ENCODE measurements at regions not wholly inside any gene's neighbourhood (a gene's known extent, or its start where the extent isn't known, plus 50 kb on each side); places are given as distances from the start of the nearest gene placed in this dataset.
"Not testable (repeated sequence)": the region's sequence is repeated elsewhere in the genome, so short reads cannot be mapped to it uniquely, and the experiment has no call there.

- 82% methylated on average over 2 of the region's 2 CpGs for WGBS
- Histone ChIP-seq H3K4me3 (no peak overlapping the region), H3K27ac (no peak overlapping the region), H3K36me3 (no peaks in the 10 kb centered on the region), H3K27me3 (no peaks in the 10 kb centered on the region), H3K4me1 (no peaks in the 10 kb centered on the region), H3K9me3 (no peaks in the 10 kb centered on the region)
- DNase-seq (ENCODE audit: low spot score in 2 of 2): no peak
- no peak for TF ChIP-seq EP300 (IDR thresholded peaks at IDR 0.05)
Measured at GRCh38 chr14:82811246-82811645, 1277.6 kb upstream of the SEL1L start.

DNA sequence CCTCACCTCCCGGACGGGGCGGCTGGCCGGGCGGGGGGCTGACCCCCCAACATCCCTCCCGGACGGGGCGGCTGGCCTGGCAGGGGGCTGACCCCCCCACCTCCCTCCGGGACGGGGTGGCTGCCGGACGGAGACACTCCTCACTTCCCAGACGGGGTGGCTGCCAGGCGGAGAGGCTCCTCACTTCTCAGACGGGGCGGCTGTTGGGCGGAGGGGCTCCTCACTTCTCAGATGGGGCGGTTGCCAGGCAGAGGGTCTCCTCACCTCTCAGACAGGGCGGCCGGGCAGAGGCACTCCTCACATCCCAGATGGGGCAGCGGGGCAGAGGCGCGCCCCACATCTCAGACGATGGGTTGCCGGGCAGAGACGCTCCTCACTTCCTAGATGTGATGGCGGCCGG, 1280.7 kb upstream of the SEL1L start:
- not testable (repeated sequence) for H3K4me3 ChIP-seq; DNase-seq (ENCODE audit: low spot score in 2 of 2); H3K27me3 ChIP-seq; H3K27ac ChIP-seq; H3K36me3 ChIP-seq; H3K9me3 ChIP-seq; H3K4me1 ChIP-seq
- WGBS: 89% methylated on average over 10 of the region's 28 CpGs

GRCh38 chr14:82830596-82830995, 1296.9 kb upstream of the SEL1L start:
- Histone ChIP-seq H3K36me3 (no peaks in the 10 kb centered on the region), H3K4me1 (no peaks in the 10 kb centered on the region)
- WGBS: 95% methylated on average over 4 of the region's 4 CpGs

DNA sequence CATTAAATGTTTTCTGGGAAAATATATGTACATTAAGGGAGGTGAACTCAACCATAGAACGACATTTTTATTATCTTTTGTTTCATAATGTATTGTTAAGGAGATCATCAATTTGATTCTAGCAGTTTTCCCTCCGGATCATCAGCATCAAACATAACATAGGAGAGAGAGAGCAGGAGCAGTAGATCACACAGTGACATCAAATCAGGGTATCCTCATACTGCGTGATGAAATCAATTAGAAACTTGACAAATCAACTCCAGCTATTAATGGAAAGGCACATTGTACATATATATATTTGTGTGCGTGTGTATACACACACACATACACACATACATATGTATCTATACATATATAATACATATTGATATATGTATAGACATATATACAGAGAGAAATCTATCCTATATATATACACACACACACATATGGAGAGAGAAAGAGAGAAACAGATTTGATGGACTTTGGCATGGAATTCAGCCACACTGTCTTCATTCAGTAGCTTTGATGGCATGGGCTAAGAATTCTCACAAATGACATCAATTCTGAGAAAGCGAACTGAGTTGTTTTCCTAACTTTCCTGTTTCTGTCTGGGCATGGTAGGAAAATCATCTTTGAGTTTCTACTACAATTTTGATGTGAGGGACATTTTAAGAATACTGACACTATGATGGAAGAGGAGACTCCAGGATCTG, 1302.8 kb upstream of the SEL1L start:
- WGBS: 92% methylated on average over 5 of the region's 5 CpGs
- TF ChIP-seq EP300 (IDR thresholded peaks at IDR 0.05) (no peak), POLR2A (IDR thresholded peaks at IDR 0.05) (no peak)

More at GRCh38 chr14:82830596-82830995, 1296.9 kb upstream of the SEL1L start:
- Histone ChIP-seq H3K27ac (no peak overlapping the region), H3K27me3 (no peaks in the 10 kb centered on the region), H3K9me3 (no peaks in the 10 kb centered on the region), H3K4me3 (no peak overlapping the region)
- DNase-seq (ENCODE audit: low spot score in 2 of 2): no peak
- TF ChIP-seq POLR2AphosphoS5 (IDR thresholded peaks at IDR 0.05) (no peak), POLR2A (IDR thresholded peaks at IDR 0.05) (no peak), EP300 (IDR thresholded peaks at IDR 0.05) (no peak)
- TF ChIP-seq, protein P1, sequence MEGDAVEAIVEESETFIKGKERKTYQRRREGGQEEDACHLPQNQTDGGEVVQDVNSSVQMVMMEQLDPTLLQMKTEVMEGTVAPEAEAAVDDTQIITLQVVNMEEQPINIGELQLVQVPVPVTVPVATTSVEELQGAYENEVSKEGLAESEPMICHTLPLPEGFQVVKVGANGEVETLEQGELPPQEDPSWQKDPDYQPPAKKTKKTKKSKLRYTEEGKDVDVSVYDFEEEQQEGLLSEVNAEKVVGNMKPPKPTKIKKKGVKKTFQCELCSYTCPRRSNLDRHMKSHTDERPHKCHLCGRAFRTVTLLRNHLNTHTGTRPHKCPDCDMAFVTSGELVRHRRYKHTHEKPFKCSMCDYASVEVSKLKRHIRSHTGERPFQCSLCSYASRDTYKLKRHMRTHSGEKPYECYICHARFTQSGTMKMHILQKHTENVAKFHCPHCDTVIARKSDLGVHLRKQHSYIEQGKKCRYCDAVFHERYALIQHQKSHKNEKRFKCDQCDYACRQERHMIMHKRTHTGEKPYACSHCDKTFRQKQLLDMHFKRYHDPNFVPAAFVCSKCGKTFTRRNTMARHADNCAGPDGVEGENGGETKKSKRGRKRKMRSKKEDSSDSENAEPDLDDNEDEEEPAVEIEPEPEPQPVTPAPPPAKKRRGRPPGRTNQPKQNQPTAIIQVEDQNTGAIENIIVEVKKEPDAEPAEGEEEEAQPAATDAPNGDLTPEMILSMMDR (IDR thresholded peaks at IDR 0.05): no peak

GRCh38 chr14:82837611-82838140, 1304.0 kb upstream of the SEL1L start:
- no peak overlapping the region for H3K27ac ChIP-seq
- H3K4me1 ChIP-seq: no peaks in the 10 kb centered on the region
- no peak for DNase-seq (ENCODE audit: low spot score in 2 of 2)
- no peaks in the 10 kb centered on the region for H3K36me3 ChIP-seq
- no peaks in the 10 kb centered on the region for H3K9me3 ChIP-seq
- no peak for TF ChIP-seq POLR2AphosphoS5 (IDR thresholded peaks at IDR 0.05)
- TF ChIP-seq, protein P1 (IDR thresholded peaks at IDR 0.05): no peak
- no peak for TF ChIP-seq POLR2A (IDR thresholded peaks at IDR 0.05)
- no peak for TF ChIP-seq EP300 (IDR thresholded peaks at IDR 0.05)
- WGBS: 49% methylated on average over 3 of the region's 3 CpGs
- no peaks in the 10 kb centered on the region for H3K27me3 ChIP-seq
- H3K4me3 ChIP-seq: no peak overlapping the region

More for the DNA sequence above, 1302.8 kb upstream of the SEL1L start:
- Histone ChIP-seq H3K27ac (no peak overlapping the region), H3K4me1 (no peaks in the 10 kb centered on the region), H3K4me3 (no peak overlapping the region), H3K27me3 (no peaks in the 10 kb centered on the region), H3K36me3 (no peaks in the 10 kb centered on the region), H3K9me3 (no peaks in the 10 kb centered on the region)
- DNase-seq (ENCODE audit: low spot score in 2 of 2): no peak

DNA sequence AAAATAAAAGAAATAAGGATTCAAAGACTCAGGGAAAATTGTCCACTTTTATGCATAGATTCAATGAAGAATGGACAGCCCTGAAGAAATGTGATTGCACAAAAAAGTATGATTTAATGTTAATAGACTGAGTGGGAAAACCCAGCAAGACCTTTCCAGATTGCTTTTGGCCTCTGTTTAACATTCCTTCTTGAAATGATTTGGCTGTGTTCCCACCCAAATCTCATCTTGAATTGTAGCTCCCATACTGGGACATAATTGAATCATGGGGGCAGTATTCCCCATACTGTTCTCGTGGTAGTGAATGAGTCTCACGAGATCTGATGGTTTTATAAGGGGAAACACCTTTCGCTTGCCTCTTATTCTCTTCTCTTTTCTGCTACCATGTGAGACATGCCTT, 1316.9 kb upstream of the SEL1L start:
- no peaks in the 10 kb centered on the region for H3K27me3 ChIP-seq
- WGBS: 79% methylated on average over 3 of the region's 3 CpGs
- TF ChIP-seq POLR2AphosphoS5 (IDR thresholded peaks at IDR 0.05): no peak
- TF ChIP-seq EP300 (IDR thresholded peaks at IDR 0.05): no peak
- TF ChIP-seq POLR2A (IDR thresholded peaks at IDR 0.05): no peak
- TF ChIP-seq, protein P1 (IDR thresholded peaks at IDR 0.05): no peak
- H3K9me3 ChIP-seq: no peaks in the 10 kb centered on the region
- H3K36me3 ChIP-seq: no peaks in the 10 kb centered on the region
- no peak for DNase-seq (ENCODE audit: low spot score in 2 of 2)
- H3K4me3 ChIP-seq: no peak overlapping the region
- no peaks in the 10 kb centered on the region for H3K4me1 ChIP-seq
- H3K27ac ChIP-seq: no peak overlapping the region

- no peaks in the 10 kb centered on the region for H3K4me1 ChIP-seq
- WGBS: 81% methylated on average over 4 of the region's 4 CpGs
- no peak overlapping the region for H3K27ac ChIP-seq
- TF ChIP-seq EP300 (IDR thresholded peaks at IDR 0.05) (no peak), POLR2AphosphoS5 (IDR thresholded peaks at IDR 0.05) (no peak), POLR2A (IDR thresholded peaks at IDR 0.05) (no peak)
- TF ChIP-seq, protein P1 (IDR thresholded peaks at IDR 0.05): no peak
- DNase-seq (ENCODE audit: low spot score in 2 of 2): no peak
- H3K9me3 ChIP-seq: no peaks in the 10 kb centered on the region
- H3K27me3 ChIP-seq: no peaks in the 10 kb centered on the region
- no peaks in the 10 kb centered on the region for H3K36me3 ChIP-seq
- H3K4me3 ChIP-seq: no peak overlapping the region
Measured at GRCh38 chr14:82854131-82854530, 1320.5 kb upstream of the SEL1L start.
